Stimulated activated CD4-positive, alpha-beta T cell treated with anti-CD3 and anti-CD28 coated beads, Interleukin-1b, Interleukin-23, amount 100 ng/mL, for 4 hours (primary cell): ENCODE measurements at regions not wholly inside any gene's neighbourhood (a gene's known extent, or its start where the extent isn't known, plus 50 kb on each side); places are given as distances from the start of the nearest gene placed in this dataset.

Source experiments
- DNase-seq, 2 donors: peaks; one replicate each; pipeline ENCODE4 v3.0.0-alpha.2; 2020; ENCODE audit warnings: low read depth in 2 of 2

DNA sequence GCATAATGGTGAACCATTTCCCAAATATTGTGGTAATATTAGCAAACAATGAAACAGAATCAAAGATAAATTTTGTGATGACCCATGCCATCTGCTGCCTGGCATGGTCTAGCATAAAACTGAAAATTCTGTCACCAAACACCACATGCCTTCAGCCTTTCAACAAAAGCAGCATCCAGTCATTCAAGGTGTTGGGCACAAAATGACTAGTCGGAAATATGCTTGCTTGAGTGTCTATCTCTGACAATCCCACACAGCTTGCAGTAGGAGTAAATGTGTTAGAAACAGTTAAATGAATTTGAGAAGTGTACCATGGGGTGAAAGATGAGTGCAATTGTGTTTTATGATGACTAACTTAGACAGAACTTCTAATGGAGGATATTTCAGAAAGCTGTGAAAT, 61.7 kb upstream of the CDIN1 start:
- DNase-seq: no peak

DNA sequence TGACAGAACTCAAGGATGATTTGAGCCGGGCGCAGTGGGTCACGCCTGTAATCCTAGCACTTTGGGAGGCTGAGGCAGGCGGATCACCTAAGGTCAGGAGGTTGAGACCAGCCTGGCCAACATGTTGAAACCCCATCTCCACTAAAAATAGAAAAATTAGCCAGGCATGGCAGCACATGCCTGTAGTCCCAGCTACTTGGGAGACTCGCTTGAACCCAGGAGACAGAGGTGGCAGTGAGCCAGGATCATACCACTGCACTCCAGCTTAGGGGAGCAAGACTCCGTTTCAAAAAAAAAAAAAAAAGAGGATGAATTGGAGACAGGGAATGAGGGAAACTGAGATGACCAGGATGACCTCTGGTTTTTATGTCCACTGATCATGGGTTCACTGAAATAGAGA, 60.4 kb upstream of the CDIN1 start:
- DNase-seq: no peak

DNA sequence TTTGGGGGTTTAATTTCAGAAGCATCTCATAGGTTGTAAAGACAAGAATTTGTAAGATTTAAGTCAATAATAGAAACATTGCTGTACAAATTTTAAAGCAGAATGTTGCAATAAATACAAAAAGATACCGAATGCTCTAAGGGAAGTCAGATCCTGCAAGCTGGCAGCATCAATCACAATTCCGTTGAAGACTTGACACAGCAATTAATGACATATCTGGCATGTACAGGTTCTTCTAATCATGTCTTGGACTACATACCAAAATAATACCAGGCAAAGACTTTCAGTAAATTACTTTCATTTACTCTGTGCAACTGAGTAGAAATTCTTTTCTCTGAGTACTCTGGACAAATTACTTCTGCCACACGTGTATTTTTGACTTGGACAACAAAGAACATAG, 54.0 kb upstream of the CDIN1 start:
- DNase-seq: no peak

DNA sequence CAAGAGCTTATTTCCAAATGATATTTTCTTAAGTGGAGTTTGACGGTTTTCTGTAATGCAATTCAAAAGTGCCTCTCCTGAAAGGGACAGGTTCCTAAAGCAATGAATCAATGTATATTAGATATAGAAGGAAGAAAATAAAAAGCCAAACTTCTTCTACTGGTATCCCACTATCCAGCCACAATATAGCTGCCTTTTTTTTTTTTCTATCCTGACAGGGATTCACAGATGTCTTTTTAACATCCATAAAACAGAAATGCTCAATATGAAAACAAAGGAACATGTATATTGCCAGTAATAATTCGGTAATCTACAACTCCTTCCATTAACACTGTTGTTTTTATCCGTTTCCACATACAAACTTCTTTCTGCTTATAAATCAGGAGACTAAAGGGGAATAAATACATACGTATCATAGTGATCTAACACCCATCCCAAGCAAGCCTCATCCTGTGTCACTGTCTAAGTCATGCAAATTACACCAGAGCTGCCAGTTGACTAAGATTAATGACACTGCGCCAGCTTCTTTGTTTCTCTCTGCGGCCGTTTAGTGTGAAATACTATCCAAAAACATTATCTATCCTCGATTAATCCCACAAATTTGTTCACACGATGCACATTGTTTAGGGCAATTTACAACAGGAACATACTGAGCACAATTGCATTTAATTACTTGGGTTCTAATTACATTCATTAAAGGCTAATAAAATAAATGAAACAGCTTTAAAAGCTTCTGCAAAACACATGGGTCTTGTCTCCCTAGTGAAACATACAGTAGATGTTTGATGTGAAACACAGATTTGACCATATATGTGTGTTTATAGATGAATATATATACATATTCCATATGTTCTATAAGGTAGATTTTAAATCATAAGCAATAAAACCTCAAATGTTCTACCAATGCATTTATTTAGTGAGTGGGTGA, 51.9 kb upstream of the CDIN1 start:
- no peak for DNase-seq

DNA sequence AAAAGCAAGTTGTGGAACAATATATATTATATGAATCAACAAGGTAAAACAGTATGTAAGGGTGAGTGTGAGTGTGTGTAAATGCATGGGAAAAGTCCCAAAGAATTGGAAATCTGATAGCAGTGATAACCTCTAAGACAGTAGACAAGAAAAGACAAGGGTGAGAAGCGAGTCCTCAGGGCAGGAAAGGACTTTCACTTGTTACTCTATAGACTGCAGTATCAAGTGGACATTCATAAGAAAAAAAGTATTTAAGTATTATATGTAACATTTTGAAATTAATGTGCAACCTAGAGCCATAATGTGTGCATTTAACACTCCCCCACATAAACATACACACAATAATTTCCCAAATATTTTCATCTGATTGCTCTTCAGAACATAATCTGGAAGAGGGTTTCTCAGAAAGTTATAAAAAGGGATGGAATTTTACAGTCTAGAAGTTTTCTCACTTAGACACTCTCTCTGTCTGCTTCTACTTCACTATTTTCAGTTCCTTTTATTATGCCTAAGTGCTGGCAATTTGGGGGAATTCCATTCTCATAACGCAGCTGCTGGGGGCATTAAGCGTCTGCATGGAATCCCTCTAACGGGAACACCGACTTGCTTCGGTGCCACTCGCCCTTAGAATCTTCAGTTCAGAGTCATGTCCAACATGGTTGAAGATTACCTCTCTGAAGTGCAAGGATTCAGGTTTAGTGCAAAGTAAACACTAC, 50.0 kb upstream of the CDIN1 start:
- no peak for DNase-seq
